ENCODE measurements at regions not wholly inside any gene's neighbourhood (a gene's known extent, or its start where the extent isn't known, plus 50 kb on each side); places are given as distances from the start of the nearest gene placed in this dataset.

GRCh38 chr19:28691683-28692082, 521.3 kb downstream of the UQCRFS1 start:
- TF ChIP-seq CTCF (IDR thresholded peaks at IDR 0.05), result no peak
- no peak for TF ChIP-seq CREB1 (CRISPR knock-in tag; IDR thresholded peaks at IDR 0.05)
- no peak for TF ChIP-seq ATF3 (CRISPR knock-in tag; conservative IDR thresholded peaks at IDR 0.05)
- no peak for TF ChIP-seq ZNF232 (CRISPR knock-in tag; IDR thresholded peaks at IDR 0.05)
- no peak for TF ChIP-seq TCF7 (CRISPR knock-in tag; IDR thresholded peaks at IDR 0.05; ENCODE audit: low read depth)
- no peak for TF ChIP-seq ELF4 (CRISPR knock-in tag; IDR thresholded peaks at IDR 0.05; ENCODE audit: low read depth)
- TF ChIP-seq ZMAT4 (CRISPR knock-in tag; IDR thresholded peaks at IDR 0.05), result no peak
- TF ChIP-seq JUN (CRISPR knock-in tag; IDR thresholded peaks at IDR 0.05), result no peak
- TF ChIP-seq, protein P1, sequence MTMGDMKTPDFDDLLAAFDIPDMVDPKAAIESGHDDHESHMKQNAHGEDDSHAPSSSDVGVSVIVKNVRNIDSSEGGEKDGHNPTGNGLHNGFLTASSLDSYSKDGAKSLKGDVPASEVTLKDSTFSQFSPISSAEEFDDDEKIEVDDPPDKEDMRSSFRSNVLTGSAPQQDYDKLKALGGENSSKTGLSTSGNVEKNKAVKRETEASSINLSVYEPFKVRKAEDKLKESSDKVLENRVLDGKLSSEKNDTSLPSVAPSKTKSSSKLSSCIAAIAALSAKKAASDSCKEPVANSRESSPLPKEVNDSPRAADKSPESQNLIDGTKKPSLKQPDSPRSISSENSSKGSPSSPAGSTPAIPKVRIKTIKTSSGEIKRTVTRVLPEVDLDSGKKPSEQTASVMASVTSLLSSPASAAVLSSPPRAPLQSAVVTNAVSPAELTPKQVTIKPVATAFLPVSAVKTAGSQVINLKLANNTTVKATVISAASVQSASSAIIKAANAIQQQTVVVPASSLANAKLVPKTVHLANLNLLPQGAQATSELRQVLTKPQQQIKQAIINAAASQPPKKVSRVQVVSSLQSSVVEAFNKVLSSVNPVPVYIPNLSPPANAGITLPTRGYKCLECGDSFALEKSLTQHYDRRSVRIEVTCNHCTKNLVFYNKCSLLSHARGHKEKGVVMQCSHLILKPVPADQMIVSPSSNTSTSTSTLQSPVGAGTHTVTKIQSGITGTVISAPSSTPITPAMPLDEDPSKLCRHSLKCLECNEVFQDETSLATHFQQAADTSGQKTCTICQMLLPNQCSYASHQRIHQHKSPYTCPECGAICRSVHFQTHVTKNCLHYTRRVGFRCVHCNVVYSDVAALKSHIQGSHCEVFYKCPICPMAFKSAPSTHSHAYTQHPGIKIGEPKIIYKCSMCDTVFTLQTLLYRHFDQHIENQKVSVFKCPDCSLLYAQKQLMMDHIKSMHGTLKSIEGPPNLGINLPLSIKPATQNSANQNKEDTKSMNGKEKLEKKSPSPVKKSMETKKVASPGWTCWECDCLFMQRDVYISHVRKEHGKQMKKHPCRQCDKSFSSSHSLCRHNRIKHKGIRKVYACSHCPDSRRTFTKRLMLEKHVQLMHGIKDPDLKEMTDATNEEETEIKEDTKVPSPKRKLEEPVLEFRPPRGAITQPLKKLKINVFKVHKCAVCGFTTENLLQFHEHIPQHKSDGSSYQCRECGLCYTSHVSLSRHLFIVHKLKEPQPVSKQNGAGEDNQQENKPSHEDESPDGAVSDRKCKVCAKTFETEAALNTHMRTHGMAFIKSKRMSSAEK (CRISPR knock-in tag; IDR thresholded peaks at IDR 0.05; ENCODE audit: borderline replicate concordance), result no peak
- no peak for TF ChIP-seq IRF2 (CRISPR knock-in tag; IDR thresholded peaks at IDR 0.05; ENCODE audit: borderline replicate concordance, low read depth)

Measured in WTC11 (cell line).